ENCODE measurements at regions not wholly inside any gene's neighbourhood (a gene's known extent, or its start where the extent isn't known, plus 50 kb on each side); places are given as distances from the start of the nearest gene placed in this dataset.

GRCh38 chr13:90519157-90519556 is 828.3 kb upstream of the MIR17HG start:
- DNase-seq (ENCODE audit: low read depth in 2 of 2): no peak

GRCh38 chr13:90526711-90527110 is 820.8 kb upstream of the MIR17HG start:
- no peak for DNase-seq (ENCODE audit: low read depth in 2 of 2)

- no peak for DNase-seq (ENCODE audit: low read depth in 2 of 2)
Measured at GRCh38 chr13:90531744-90532143, 815.7 kb upstream of the MIR17HG start.

DNA sequence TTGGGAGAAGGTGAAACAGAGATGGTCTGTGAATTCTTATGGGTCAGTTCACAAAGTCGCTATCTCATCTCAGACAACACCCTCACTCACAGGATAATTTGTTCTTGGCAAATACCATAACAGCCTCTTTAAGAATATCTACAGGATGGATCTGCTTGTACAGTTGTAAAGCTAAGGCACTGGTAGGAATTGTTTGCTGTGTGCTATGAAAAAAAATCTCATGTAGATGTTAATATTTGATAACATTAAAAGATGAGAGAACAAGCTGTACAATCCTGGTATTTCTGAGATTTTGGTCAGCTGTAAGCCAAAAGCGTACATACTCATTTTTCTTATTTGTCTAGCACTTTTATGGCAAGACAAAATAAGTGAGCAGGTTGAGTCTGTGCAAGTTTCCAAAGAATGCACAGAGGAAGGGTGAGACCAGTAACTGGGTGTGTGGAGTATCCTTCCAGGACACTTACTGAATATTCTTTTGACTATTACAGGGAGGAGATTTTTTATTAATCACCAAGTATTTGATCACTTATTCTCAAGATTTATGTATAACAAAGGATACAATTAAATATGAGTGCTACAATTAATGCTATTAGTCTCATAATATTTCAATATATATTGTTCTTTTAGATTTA is 814.5 kb upstream of the MIR17HG start:
- DNase-seq (ENCODE audit: low read depth in 2 of 2): no peak

GRCh38 chr13:90533866-90534265 is 813.6 kb upstream of the MIR17HG start:
- no peak for DNase-seq (ENCODE audit: low read depth in 2 of 2)

GRCh38 chr13:90534617-90535370 is 812.7 kb upstream of the MIR17HG start:
- no peak for DNase-seq (ENCODE audit: low read depth in 2 of 2)

GRCh38 chr13:90535421-90535820 is 812.1 kb upstream of the MIR17HG start:
- DNase-seq (ENCODE audit: low read depth in 2 of 2): no peak

DNA sequence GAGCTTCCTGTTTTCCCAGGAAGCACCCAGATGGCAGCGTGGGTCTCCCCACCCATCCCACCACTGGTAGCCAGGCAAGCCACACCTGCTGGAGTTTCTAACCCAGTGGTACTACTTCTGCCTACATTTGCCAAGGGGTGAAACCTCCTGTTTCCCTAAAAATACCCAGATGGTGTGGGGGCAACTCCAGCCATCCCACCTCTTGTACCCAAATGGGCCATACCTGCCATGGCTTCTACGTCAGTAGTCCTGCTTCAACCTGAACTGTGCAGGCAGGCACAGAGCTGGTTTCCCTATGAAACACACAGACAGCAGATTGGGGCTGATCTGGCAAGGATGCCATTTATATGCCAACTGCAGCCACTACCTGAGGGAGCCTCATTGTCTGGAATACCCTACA is 809.4 kb upstream of the MIR17HG start:
- no peak for DNase-seq (ENCODE audit: low read depth in 2 of 2)

DNA sequence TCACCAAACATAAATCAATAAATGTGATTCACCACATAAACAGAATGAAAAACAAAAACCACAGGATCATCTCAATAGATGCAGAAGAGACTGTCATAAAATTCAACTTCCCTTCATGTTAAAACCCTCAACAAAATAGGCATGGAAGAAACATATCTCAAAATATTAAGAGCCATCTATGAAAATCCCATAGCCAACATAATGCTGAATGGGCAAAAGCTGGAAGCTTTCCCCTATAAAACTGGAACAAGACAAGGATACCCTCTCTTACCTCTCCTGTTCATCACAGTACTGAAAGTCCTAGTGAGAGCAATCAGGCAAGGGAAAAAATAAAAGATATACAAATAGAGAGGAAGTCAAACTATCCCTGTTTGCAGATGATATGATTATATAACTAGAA is 806.1 kb upstream of the MIR17HG start:
- DNase-seq (ENCODE audit: low read depth in 2 of 2): no peak

DNA sequence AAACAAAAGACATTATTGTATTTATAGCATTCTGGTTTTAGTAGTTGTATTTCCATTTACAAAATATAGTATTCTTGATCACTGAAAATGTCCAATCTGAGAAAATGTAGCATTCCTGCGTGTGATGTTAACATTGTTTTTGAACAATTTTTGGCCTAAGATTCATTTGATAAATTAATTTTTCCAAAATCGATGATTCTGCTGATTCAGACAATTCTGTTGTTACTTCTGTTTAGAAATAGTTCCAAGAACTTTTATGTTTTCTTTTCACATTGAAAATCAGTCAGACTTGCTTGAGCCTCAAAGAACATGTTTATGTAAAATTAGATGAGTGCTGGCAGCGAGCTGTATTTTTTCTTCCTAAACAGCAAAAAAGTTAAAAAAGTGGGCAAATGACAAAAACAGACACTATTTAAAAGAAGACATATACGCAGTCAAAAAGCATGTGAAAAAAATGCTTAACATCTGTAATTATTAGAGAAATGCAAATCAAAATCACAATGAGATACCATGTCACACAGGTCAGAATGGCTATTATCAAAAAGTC is 804.5 kb upstream of the MIR17HG start:
- DNase-seq (ENCODE audit: low read depth in 2 of 2): no peak

DNA sequence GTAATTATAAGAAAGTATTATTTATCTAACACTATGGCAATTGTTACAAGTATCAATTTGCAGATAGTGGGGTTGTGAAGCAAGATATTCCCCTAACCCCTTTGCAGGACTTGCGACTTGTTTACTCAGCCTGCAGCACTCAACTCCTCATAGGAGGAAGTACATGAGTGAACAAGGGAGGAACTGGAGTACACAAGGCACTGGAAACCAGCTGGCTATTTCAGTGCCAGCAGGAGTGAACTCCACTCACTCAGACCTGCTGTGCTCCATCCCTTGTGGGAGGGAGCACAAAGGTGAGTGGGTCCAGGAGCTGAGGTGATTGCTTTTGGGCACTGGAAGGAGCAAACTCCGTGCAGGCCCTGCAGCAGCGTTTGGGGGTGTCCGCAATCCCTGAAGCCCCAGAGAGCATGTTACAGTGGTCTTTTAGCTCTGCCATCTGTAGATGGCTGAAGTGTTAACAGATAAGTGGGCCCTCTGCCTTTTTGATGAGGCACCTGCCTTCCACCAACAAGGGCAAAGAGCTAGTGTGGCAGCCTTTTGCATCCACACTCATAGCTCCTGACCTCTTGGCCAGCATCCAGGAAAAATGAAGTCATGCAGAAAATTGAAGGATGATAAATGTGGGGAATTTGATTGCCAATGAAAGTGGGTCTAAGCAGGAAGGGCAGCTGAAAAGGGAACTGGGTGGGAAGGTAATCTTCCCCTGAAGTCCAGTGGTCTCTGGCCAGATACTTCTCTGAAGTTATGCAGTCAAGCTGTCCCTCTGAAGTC is 802.2 kb upstream of the MIR17HG start:
- DNase-seq (ENCODE audit: low read depth in 2 of 2): no peak

DNA sequence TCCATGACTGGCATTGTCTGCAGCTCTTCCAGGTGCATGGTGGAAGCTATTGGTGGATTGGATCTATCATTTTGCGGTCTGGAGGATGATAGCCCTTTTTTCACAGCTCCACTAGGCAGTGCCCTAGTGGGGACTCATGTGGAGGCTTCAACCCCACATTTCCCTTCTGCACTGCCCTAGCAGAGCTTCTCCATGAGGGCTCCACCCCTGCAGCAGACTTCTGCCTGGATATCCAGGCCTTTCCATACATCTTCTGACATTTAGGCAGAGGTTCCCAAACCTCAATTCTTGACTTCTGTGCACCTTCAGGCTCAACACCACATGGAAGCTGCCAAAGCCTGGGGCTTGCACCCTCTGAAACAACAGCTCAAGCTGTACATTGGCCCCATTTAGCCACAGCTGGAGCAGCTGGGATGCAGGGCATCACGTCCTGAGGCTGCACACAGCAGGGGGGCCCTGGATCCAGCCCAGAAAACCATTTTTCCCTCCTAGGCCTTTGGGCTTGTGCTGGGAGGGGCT is 800.2 kb upstream of the MIR17HG start:
- no peak for DNase-seq (ENCODE audit: low read depth in 2 of 2)

DNA sequence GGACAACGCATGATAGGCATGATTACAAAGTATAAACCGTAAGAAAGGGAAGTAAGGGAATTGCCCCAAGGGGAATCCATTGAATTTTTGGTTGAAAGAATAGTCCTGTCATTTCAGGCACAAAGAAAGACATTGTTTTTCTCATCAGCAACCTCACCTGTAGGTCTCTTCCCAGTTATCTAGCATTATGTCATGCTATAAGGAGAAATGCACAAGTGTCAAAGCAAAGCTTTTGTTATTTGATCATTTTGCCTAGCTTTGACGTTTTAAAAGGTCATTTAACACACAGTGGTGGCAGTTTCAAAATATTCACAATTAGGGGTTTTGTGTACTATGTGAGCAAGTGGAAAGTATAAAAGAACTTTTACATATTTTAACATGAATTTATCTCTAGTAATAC is 796.2 kb upstream of the MIR17HG start:
- DNase-seq (ENCODE audit: low read depth in 2 of 2): no peak

GRCh38 chr13:90552702-90553101 is 794.8 kb upstream of the MIR17HG start:
- DNase-seq (ENCODE audit: low read depth in 2 of 2): no peak

DNA sequence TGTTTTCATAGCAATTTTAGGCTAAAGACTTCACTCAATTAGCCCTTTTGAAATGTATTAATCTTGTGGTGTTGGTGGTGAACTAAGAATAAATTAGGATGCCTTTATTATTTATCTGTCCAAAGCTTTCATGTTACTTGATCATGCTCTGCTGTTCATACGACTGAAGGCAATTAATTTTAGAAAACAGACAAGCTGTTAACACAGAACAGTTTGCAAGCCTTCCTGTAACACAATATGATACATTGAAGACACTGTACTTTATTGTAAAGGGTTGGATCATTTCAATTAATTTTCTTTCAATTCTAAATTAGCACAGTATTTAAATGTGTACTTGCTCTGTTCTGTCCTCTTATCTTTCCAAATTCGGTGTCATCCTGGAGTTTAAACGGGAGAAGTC is 794.3 kb upstream of the MIR17HG start:
- DNase-seq (ENCODE audit: low read depth in 2 of 2): no peak

DNA sequence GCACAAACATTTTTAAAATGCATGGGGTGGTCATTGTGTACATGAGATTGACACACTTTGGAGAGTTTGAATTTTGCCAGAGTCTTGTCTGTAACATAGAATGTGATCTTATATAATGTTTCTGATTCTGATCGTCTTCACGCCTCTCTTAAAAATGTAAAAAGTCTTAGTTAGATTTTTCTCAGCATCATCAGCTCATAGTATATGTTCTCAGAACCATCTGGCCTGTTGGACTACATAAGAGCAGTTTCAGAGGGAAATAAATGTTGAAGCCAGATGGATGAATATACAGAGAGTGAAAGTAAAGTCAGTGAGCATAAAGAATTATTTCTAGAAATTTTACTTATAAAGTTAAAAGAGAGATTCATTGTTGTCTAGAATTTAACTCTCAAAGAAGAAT is 789.9 kb upstream of the MIR17HG start:
- DNase-seq (ENCODE audit: low read depth in 2 of 2): no peak

DNA sequence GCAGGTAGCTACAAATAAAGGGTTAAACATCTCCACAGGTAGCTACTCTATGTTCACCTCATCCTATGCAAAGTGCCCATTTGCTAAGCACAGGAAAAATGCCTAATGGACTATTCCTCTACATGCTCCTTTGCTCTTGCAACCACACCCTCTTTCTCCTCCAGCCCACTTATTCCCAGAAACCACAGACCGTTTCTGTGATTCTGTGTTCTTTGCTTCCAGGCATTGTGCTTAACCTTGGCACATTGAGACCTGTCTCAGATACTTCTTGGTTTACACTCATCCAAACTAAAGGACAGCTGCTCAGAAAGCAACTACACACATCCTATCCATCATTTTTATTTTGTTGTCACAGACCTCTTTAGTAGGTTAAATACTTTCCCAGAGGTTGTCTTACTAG is 785.0 kb upstream of the MIR17HG start:
- no peak for DNase-seq (ENCODE audit: low read depth in 2 of 2)

DNA sequence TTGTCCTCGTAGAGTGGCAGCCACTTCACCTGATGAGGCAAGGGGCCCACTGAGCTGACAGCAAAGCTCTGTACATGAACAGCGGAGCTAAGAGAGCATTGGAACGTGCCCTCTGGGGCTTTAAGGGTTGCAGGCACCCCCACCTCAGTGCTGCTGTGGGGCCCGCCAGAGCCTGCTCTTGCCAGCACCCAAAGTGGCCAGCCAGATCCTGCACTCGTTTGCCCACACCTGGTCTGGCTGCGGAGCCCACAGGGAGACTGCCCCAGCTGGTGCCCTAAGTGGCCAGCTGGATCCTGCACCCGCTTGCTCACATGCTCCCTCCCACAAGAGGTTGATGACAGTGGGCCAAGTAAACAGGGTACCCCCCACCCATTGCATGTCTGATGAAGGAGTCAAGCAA is 783.4 kb upstream of the MIR17HG start:
- no peak for DNase-seq (ENCODE audit: low read depth in 2 of 2)

DNA sequence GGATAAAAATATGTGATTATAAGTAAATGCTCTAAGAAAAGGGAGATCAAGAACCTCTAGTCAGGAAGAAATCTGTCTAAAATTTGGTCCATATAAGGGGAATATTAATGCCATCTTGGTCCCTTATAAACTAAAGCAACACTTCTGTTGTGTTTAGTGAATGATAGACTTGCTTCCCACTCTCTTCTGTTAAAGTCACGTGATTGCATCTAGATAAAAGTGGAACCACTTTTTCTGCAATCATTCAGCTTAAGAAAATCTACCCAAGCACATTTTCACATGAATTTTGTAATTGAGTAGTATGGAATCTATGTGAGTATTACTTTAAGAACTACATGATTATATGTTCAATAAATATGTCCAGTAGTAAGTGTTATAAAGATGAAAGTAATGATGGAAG is 782.9 kb upstream of the MIR17HG start:
- DNase-seq (ENCODE audit: low read depth in 2 of 2): no peak

GRCh38 chr13:90565985-90566713 is 781.3 kb upstream of the MIR17HG start:
- DNase-seq (ENCODE audit: low read depth in 2 of 2): no peak

- no peak for DNase-seq (ENCODE audit: low read depth in 2 of 2)
Measured at GRCh38 chr13:90568165-90568564, 779.3 kb upstream of the MIR17HG start.

DNA sequence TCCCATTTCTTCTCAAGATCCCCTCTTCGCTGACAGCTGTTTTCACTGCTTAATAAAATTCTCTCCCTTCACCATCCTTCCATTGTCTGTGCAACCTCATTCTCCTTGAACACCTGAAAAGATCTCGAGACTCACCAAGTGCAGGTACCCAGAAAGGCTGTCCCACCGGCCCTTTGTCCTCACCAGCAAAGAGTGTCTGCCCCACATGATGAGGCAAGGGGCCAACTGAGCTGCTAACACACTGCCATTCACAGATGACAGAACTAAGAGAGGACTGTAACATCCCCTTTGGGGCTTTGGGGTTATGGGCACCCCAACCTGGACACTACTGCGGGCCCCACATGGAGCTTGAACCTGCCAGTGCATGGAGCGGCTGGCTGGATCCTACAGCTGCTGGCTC is 771.4 kb upstream of the MIR17HG start:
- no peak for DNase-seq (ENCODE audit: low read depth in 2 of 2)

All from stimulated activated CD4-positive, alpha-beta T cell treated with anti-CD3 and anti-CD28 coated beads, Interleukin-1b, Interleukin-23, amount 100 ng/mL, for 4 hours (primary cell).